T-helper 2 cell treated with Interferon-gamma antibody and Interleukin-4, amounts not matched to agents 5 μg/mL and 100 μg/mL, for 36 hours (primary cell): ENCODE measurements at regions not wholly inside any gene's neighbourhood (a gene's known extent, or its start where the extent isn't known, plus 50 kb on each side); places are given as distances from the start of the nearest gene placed in this dataset.

ENCODE experiments used
- DNase-seq: peaks from one replicate; pipeline ENCODE4 v3.0.0; 2021; ENCODE audit warnings: low spot score
- H3K27ac Mint-ChIP-seq: one replicate; pipeline ENCODE4 v1.8.0; 2021; ENCODE audit warnings: mild to moderate bottlenecking, mixed read lengths
- H3K27me3 Mint-ChIP-seq: one replicate; pipeline ENCODE4 v1.8.0; 2021; ENCODE audit warnings: low read depth, mixed read lengths
- H3K36me3 Mint-ChIP-seq: one replicate; pipeline ENCODE4 v1.8.0; 2021; ENCODE audit warnings: low read depth, mixed read lengths
- H3K4me1 Mint-ChIP-seq: one replicate; pipeline ENCODE4 v1.8.0; 2021; ENCODE audit warnings: low read depth, mixed read lengths
- H3K4me3 Mint-ChIP-seq: one replicate; pipeline ENCODE4 v1.8.0; 2022; ENCODE audit warnings: mild to moderate bottlenecking, moderate library complexity, mixed read lengths
- H3K9me3 Mint-ChIP-seq: one replicate; pipeline ENCODE4 v1.8.0; 2021; ENCODE audit warnings: mixed read lengths

- Mint-ChIP-seq H3K4me3 (no peak overlapping the region), H3K27ac (no peak overlapping the region), H3K4me1 (no peaks in the 10 kb centered on the region), H3K36me3 (no peaks in the 10 kb centered on the region), H3K27me3 (no peaks in the 10 kb centered on the region), H3K9me3 (no peaks in the 10 kb centered on the region)
- DNase-seq: no peak
Measured at GRCh38 chr3:5553203-5553602, 365.7 kb downstream of the EDEM1 start.

GRCh38 chr3:5554245-5554747 lies 366.8 kb downstream of the EDEM1 start:
- Mint-ChIP-seq H3K36me3 (no peaks in the 10 kb centered on the region), H3K4me3 (no peak overlapping the region), H3K27me3 (no peaks in the 10 kb centered on the region), H3K27ac (no peak overlapping the region), H3K4me1 (no peaks in the 10 kb centered on the region), H3K9me3 (no peaks in the 10 kb centered on the region)
- no peak for DNase-seq

DNA sequence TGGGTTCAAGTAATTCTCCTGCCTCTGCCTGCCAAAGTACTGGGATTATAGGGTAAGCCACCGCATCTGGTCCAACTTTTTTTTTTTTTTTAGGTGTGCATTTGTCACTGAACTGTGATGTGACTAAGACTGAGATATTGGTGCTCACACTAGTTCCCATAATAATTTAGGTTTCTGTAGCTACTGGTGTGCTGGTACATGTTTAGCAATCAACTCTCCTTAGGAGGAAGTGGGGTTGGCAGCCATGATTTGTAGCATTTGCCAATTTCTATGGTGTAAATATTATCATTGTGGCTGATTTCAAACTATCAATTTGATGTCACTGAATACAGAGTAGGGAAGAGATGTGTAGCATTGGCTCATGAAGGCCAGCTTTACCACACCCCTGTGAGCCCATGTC lies 372.7 kb downstream of the EDEM1 start:
- H3K27me3 Mint-ChIP-seq: no peaks in the 10 kb centered on the region
- H3K36me3 Mint-ChIP-seq: no peaks in the 10 kb centered on the region
- no peak overlapping the region for H3K27ac Mint-ChIP-seq
- no peaks in the 10 kb centered on the region for H3K9me3 Mint-ChIP-seq
- DNase-seq: no peak
- no peak overlapping the region for H3K4me3 Mint-ChIP-seq
- H3K4me1 Mint-ChIP-seq: no peaks in the 10 kb centered on the region

DNA sequence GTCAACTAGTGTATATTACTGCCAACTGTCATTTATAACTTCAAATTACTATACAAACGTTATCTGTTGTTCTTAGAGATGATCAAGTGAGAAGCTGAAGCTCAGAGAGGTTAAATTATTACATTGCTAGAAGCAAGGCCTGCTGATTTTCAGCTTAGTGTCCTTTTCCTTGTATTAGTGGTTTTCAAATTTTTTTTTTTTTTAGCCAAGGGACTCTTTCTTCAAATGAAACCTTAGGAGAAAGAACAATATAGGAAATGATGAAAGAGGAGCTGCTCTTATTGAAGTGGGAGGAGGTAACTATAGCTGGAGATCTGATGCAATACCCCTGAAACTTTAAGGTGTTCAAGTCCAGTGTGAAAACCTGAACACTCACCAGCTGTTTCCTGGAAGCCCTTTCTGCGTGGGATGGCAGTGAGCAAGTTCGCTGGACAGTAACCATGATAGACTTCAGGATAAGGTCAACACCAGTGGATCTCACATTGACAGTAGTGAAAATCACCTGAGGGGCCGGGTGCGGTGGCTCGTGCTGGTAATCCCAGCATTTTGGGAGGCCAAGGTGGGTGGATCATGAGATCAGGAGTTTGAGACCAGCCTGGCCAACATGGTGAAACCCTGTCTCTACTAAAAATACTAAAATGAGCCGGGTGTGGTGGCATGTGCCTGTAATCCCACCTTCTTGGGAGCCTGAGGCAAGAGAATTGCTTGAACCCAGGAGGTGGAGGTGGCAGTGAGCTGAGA lies 376.2 kb downstream of the EDEM1 start:
- no peak for DNase-seq
- Mint-ChIP-seq H3K4me3 (no peak overlapping the region), H3K9me3 (no peaks in the 10 kb centered on the region), H3K4me1 (no peaks in the 10 kb centered on the region), H3K36me3 (no peaks in the 10 kb centered on the region), H3K27ac (no peak overlapping the region), H3K27me3 (no peaks in the 10 kb centered on the region)

DNA sequence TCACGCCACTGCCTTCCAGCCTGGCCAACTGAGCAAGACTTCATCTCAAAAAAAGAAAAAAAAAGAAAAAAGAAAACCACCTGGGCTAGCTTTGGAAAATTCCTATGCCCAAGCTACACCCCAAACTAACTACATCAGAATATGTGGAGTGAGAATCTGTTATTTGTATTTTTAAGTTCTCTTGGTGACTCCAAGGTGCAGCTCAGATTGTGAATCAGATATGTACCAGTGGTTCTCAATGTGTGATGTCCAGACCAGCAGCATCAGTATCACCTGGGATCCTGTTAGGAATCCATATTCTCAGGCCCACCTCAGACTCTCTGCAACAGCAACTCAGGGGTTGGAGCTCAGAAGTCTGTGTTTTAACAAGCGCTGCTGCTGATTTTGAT lies 376.8 kb downstream of the EDEM1 start:
- no peak for DNase-seq
- Mint-ChIP-seq H3K27me3 (no peaks in the 10 kb centered on the region), H3K27ac (no peak overlapping the region), H3K36me3 (no peaks in the 10 kb centered on the region), H3K4me1 (no peaks in the 10 kb centered on the region), H3K4me3 (no peak overlapping the region), H3K9me3 (no peaks in the 10 kb centered on the region)

DNA sequence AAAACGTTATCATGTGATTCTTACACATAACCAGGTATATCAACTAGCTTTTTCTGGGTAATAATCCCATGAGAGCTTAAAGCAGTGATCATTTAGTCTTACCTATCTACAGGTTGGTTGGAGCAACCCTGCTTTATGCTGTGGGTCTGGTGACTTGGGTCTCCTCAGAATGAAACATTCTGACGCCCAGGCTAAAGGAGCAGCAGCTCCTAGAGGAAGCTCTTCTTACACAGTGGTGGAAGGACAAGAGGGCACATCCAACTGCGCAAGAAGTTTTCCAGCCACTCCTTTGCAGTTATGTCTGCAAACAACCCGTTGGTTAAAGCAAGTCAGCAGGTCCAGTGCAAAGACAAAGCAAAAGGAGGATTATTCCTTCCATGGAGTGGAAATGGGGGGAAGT lies 377.5 kb downstream of the EDEM1 start:
- Mint-ChIP-seq H3K4me1 (no peaks in the 10 kb centered on the region), H3K36me3 (no peaks in the 10 kb centered on the region), H3K27ac (no peak overlapping the region), H3K4me3 (no peak overlapping the region), H3K27me3 (no peaks in the 10 kb centered on the region), H3K9me3 (no peaks in the 10 kb centered on the region)
- no peak for DNase-seq

- no peaks in the 10 kb centered on the region for H3K4me1 Mint-ChIP-seq
- no peak for DNase-seq
- H3K9me3 Mint-ChIP-seq: no peaks in the 10 kb centered on the region
- no peak overlapping the region for H3K4me3 Mint-ChIP-seq
- no peak overlapping the region for H3K27ac Mint-ChIP-seq
- no peaks in the 10 kb centered on the region for H3K36me3 Mint-ChIP-seq
- H3K27me3 Mint-ChIP-seq: no peaks in the 10 kb centered on the region
Measured at GRCh38 chr3:5567113-5567512, 379.6 kb downstream of the EDEM1 start.

DNA sequence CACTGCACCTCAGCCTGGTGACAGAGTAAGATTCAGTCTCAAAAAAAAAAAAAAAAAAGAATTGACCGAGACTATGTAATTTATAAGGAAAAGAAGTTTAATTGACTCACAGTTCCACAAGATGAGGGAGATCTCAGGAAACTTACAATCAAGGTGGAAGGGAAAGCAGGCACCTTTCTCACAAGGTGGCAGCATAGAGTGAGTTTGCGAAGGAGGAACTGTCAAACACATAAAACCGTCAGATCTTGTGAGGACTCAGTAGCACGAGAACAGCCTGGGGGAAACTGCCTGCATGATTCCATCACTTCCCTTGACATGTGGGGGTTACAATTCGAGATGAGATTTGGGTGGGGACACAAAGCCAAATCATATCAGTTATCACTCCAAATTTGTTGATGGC lies 380.9 kb downstream of the EDEM1 start:
- no peak overlapping the region for H3K4me3 Mint-ChIP-seq
- DNase-seq: no peak
- H3K27ac Mint-ChIP-seq: no peak overlapping the region
- no peaks in the 10 kb centered on the region for H3K36me3 Mint-ChIP-seq
- no peaks in the 10 kb centered on the region for H3K4me1 Mint-ChIP-seq
- H3K9me3 Mint-ChIP-seq: no peaks in the 10 kb centered on the region
- no peaks in the 10 kb centered on the region for H3K27me3 Mint-ChIP-seq

DNA sequence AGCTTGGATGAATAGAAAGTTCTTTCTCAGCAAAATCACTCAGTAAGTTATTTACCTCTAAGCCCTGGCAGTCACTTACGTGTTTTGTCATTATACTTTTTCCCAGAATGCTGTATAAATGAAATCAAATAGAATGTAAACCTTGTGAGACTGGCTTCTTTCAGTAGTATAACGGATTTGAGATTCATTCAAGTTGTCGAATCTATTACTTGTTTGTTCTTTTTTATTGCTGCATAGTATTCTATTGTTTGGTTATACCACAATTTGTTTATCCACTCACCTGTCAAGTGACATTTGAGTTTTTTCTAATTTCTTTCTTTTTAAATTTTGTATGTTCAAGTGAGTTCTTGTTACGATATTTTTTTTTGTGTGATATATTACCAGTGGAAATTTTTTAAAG lies 381.6 kb downstream of the EDEM1 start:
- Mint-ChIP-seq H3K4me1 (no peaks in the 10 kb centered on the region), H3K4me3 (no peak overlapping the region)

DNA sequence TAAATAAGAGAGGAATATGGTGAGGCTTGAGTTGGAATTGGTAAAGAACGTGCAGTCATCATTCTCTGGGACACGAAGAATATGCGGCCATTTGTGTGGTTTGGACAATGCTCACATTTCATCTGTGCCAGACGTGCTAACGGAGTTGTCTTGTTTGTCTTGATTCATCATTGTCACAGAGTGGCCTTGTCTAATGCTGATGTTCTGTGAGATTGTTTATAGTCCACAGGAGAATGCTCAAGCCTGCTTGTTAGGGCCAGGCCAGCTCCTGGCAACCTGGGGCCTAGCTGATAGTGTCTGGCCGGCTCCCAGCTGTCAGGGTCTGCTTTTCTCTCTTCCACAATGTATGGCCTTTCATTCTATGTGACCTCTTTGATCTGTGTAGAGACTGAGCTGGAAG lies 384.7 kb downstream of the EDEM1 start:
- Mint-ChIP-seq H3K4me3 (no peak overlapping the region), H3K27me3 (no peaks in the 10 kb centered on the region), H3K36me3 (no peaks in the 10 kb centered on the region), H3K9me3 (no peaks in the 10 kb centered on the region), H3K4me1 (no peaks in the 10 kb centered on the region), H3K27ac (no peak overlapping the region)
- no peak for DNase-seq

More for the DNA sequence above, 381.6 kb downstream of the EDEM1 start:
- DNase-seq: no peak
- Mint-ChIP-seq H3K36me3 (no peaks in the 10 kb centered on the region), H3K27me3 (no peaks in the 10 kb centered on the region), H3K9me3 (no peaks in the 10 kb centered on the region), H3K27ac (no peak overlapping the region)

GRCh38 chr3:5576277-5577011 lies 388.9 kb downstream of the EDEM1 start:
- H3K4me3 Mint-ChIP-seq: no peak overlapping the region
- DNase-seq: no peak

DNA sequence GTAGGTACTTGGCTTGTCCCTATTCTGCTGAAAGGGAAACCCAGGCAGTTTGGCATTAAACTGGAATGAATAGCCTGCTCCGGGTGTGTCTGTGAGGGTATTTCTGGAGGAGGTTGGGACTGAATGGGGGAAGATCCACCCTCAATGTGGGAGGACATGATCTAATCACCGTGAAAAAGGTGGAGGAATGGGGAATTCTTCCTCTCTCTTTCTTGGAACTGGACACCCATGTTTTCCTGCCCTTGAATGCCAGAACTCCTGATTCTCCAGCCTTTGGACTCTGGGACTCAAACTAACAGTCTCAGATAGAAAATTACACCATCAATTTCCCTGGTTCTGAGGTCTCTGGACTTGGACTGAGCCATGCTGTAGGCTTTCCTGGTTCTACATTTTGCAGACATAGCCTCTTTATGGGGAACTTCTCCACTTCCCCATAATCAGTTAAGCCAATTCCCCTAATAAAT lies 391.7 kb downstream of the EDEM1 start:
- Mint-ChIP-seq H3K4me1 (no peaks in the 10 kb centered on the region), H3K27me3 (no peaks in the 10 kb centered on the region)

More at GRCh38 chr3:5576277-5577011, 388.9 kb downstream of the EDEM1 start:
- Mint-ChIP-seq H3K27ac (no peak overlapping the region), H3K36me3 (no peaks in the 10 kb centered on the region), H3K4me1 (no peaks in the 10 kb centered on the region), H3K27me3 (no peaks in the 10 kb centered on the region), H3K9me3 (no peaks in the 10 kb centered on the region)

DNA sequence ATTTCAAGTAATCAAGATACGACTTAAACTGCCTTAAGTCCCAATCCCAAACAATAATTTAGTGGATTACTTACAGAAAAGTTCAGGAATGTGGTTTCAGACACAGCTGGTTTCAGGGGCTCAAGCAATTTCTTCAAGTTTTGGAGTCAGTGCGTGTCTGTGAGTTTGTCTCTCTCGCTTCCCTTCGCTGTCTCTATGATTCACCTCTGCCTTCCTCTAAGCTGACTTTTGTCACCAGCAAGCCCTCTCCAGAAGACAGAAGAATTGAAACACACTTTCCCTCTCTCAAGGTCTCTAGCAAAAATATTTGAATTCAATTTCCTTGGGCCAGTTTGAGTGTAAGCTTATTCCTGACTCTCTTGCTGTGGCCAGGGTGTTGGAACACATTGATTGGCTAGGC lies 392.4 kb downstream of the EDEM1 start:
- Mint-ChIP-seq H3K9me3 (no peaks in the 10 kb centered on the region), H3K4me1 (no peaks in the 10 kb centered on the region), H3K4me3 (no peak overlapping the region), H3K36me3 (no peaks in the 10 kb centered on the region), H3K27ac (no peak overlapping the region), H3K27me3 (no peaks in the 10 kb centered on the region)
- no peak for DNase-seq

More for the DNA sequence above, 391.7 kb downstream of the EDEM1 start:
- DNase-seq: no peak
- Mint-ChIP-seq H3K4me3 (no peak overlapping the region), H3K27ac (no peak overlapping the region), H3K9me3 (no peaks in the 10 kb centered on the region), H3K36me3 (no peaks in the 10 kb centered on the region)

GRCh38 chr3:5580826-5581225 lies 393.3 kb downstream of the EDEM1 start:
- H3K27ac Mint-ChIP-seq: no peak overlapping the region
- DNase-seq: no peak
- no peaks in the 10 kb centered on the region for H3K27me3 Mint-ChIP-seq
- no peaks in the 10 kb centered on the region for H3K9me3 Mint-ChIP-seq
- no peak overlapping the region for H3K4me3 Mint-ChIP-seq
- no peaks in the 10 kb centered on the region for H3K4me1 Mint-ChIP-seq
- no peaks in the 10 kb centered on the region for H3K36me3 Mint-ChIP-seq
